Epithelial cell of prostate (primary cell): ENCODE measurements at regions not wholly inside any gene's neighbourhood (a gene's known extent, or its start where the extent isn't known, plus 50 kb on each side); places are given as distances from the start of the nearest gene placed in this dataset.
A peak's percentile ranks its signal among the peaks of the same experiment; 100 is the strongest.
"Not testable (repeated sequence)": the region's sequence is repeated elsewhere in the genome, so short reads cannot be mapped to it uniquely, and the experiment has no call there.

Source experiments
- DNase-seq: peaks from one replicate; pipeline ENCODE4 v3.0.0-alpha.2; 2011; ENCODE audit warnings: low read depth, low spot score
- H3K27ac ChIP-seq: fragments of 450-650 bp; 2 replicates; pipeline ENCODE4 v1.5.1; 2017; ENCODE audit warnings: mild to moderate bottlenecking

- peak overlapping the region; percentile 51 for H3K27ac ChIP-seq
- no peak for DNase-seq
These were observed 172.1 kb downstream of the NUFIP1 start for GRCh38 chr13:44817131-44817671.

- peak overlapping the region; percentile 51 for H3K27ac ChIP-seq
- DNase-seq = no peak
These were observed 172.6 kb downstream of the NUFIP1 start for GRCh38 chr13:44816701-44817100.

- H3K27ac ChIP-seq = peak overlapping the region; percentile 45
These were observed 173.6 kb downstream of the NUFIP1 start for GRCh38 chr13:44815623-44816022.

GRCh38 chr13:44814836-44815235 is 174.4 kb downstream of the NUFIP1 start:
- no peak for DNase-seq
- peak overlapping the region; percentile 45 for H3K27ac ChIP-seq

More at GRCh38 chr13:44815623-44816022, 173.6 kb downstream of the NUFIP1 start:
- peak; percentile 68 for DNase-seq

- no peak for DNase-seq
- H3K27ac ChIP-seq = no peak overlapping the region
These were observed 175.1 kb downstream of the NUFIP1 start for GRCh38 chr13:44814161-44814560.

- no peak overlapping the region for H3K27ac ChIP-seq
- DNase-seq = no peak
These were observed 176.5 kb downstream of the NUFIP1 start for GRCh38 chr13:44812818-44813217.

GRCh38 chr13:44810061-44810840 is 179.0 kb downstream of the NUFIP1 start:
- no peak overlapping the region for H3K27ac ChIP-seq
- no peak for DNase-seq

GRCh38 chr13:44809190-44809589 is 180.1 kb downstream of the NUFIP1 start:
- H3K27ac ChIP-seq = no peak overlapping the region
- no peak for DNase-seq

- H3K27ac ChIP-seq = no peak overlapping the region
- DNase-seq = no peak
These were observed 181.1 kb downstream of the NUFIP1 start for GRCh38 chr13:44808185-44808584.

- no peak overlapping the region for H3K27ac ChIP-seq
- DNase-seq = no peak
These were observed 181.7 kb downstream of the NUFIP1 start for GRCh38 chr13:44807449-44808034.

- no peak overlapping the region for H3K27ac ChIP-seq
- no peak for DNase-seq
These were observed 182.4 kb downstream of the NUFIP1 start for GRCh38 chr13:44806826-44807225.

- no peak overlapping the region for H3K27ac ChIP-seq
- DNase-seq = no peak
These were observed 183.7 kb downstream of the NUFIP1 start for GRCh38 chr13:44805585-44805984.

GRCh38 chr13:44803390-44803789 is 185.9 kb downstream of the NUFIP1 start:
- DNase-seq = no peak
- no peak overlapping the region for H3K27ac ChIP-seq

- no peak for DNase-seq
- H3K27ac ChIP-seq = no peak overlapping the region
These were observed 186.8 kb downstream of the NUFIP1 start for GRCh38 chr13:44802491-44802890.

- H3K27ac ChIP-seq = no peak overlapping the region
- DNase-seq = no peak
These were observed 187.3 kb downstream of the NUFIP1 start for GRCh38 chr13:44801990-44802389.

GRCh38 chr13:44800626-44801025 is 188.6 kb downstream of the NUFIP1 start:
- no peak overlapping the region for H3K27ac ChIP-seq
- no peak for DNase-seq

- H3K27ac ChIP-seq = peak overlapping the region; percentile 3
- DNase-seq = no peak
These were observed 191.6 kb downstream of the NUFIP1 start for GRCh38 chr13:44797685-44798084.

GRCh38 chr13:44796597-44797490 is 192.4 kb downstream of the NUFIP1 start:
- H3K27ac ChIP-seq = peak overlapping the region; percentile 3
- no peak for DNase-seq

- not testable (repeated sequence) for H3K27ac ChIP-seq, DNase-seq
These were observed 193.2 kb downstream of the NUFIP1 start for GRCh38 chr13:44796039-44796438.

GRCh38 chr13:44795176-44795575 is 194.1 kb downstream of the NUFIP1 start:
- H3K27ac ChIP-seq = no peak overlapping the region
- no peak for DNase-seq

GRCh38 chr13:44792096-44792495 is 197.2 kb downstream of the NUFIP1 start:
- no peak overlapping the region for H3K27ac ChIP-seq
- no peak for DNase-seq
